H1 (cell line): ENCODE measurements at regions not wholly inside any gene's neighbourhood (a gene's known extent, or its start where the extent isn't known, plus 50 kb on each side); places are given as distances from the start of the nearest gene placed in this dataset.

Experiments used
- CHD1 ChIP-seq: IDR thresholded peaks from 2 replicates; pipeline ENCODE4 v1.6.1; 2012; ENCODE audit warnings: low read depth, low read length, improper control_type of control experiment
- CHD2 ChIP-seq: IDR thresholded peaks from 2 replicates; pipeline ENCODE4 v1.6.1; 2012; ENCODE audit warnings: low read length, improper control_type of control experiment
- HDAC2 ChIP-seq, 2 experiments: fragments of 300-600 bp in 1 of 2; sonication (generic) in 1 of 2; IDR thresholded peaks; 2 replicates each; pipeline ENCODE4 v1.6.1; 2011 to 2012; ENCODE audit warnings: low read depth in 2 of 2, low read length in 2 of 2, mild to moderate bottlenecking in 2 of 2, moderate library complexity in 2 of 2, borderline replicate concordance in 1 of 2, inconsistent platforms in 1 of 2
- POLR2AphosphoS5 ChIP-seq: IDR thresholded peaks from 2 replicates; pipeline ENCODE4 v1.6.1; 2011; ENCODE audit warnings: low read depth, low read length
- RFX5 ChIP-seq: IDR thresholded peaks from 2 replicates; pipeline ENCODE4 v1.6.1; 2011; ENCODE audit warnings: low read depth, low read length, improper control_type of control experiment, borderline replicate concordance
- TF ChIP-seq, protein P1 (sequence below): IDR thresholded peaks from 2 replicates; pipeline ENCODE4 v1.6.1; 2012; ENCODE audit warnings: inconsistent platforms
- TF ChIP-seq, protein P2 (sequence below): IDR thresholded peaks from 2 replicates; pipeline ENCODE4 v1.6.1; 2012; ENCODE audit warnings: inconsistent platforms

DNA sequence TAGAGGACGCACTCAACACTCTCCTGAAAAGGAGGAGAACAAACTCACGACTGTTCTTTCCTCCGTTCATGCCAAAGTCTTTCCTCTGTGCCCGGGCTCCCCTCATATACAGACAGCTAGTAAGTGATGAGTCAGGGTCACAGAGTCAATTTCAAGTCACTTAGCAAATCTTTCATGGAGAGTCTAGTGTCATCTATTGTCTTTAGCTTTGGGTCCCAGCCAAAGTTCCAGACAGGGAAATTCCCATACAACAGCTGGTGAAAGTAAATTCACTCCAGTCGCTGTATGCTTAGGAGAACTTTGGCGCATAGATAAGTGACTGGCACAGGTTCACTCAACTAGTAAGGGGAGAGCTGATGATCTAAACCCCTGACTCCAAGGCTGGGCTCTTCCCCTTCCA lies 226.5 kb downstream of the MID1 start (continued):
- TF ChIP-seq HDAC2 (IDR thresholded peaks at IDR 0.05; ENCODE audit: borderline replicate concordance in 1 of 2, low read depth in 2 of 2, low read length in 2 of 2): no peak
- TF ChIP-seq, protein P1, sequence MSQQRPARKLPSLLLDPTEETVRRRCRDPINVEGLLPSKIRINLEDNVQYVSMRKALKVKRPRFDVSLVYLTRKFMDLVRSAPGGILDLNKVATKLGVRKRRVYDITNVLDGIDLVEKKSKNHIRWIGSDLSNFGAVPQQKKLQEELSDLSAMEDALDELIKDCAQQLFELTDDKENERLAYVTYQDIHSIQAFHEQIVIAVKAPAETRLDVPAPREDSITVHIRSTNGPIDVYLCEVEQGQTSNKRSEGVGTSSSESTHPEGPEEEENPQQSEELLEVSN: no peak
- TF ChIP-seq, protein P2, sequence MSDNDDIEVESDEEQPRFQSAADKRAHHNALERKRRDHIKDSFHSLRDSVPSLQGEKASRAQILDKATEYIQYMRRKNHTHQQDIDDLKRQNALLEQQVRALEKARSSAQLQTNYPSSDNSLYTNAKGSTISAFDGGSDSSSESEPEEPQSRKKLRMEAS: no peak
- no peak for TF ChIP-seq POLR2AphosphoS5
- no peak for TF ChIP-seq RFX5
- no peak for TF ChIP-seq CHD2
- no peak for TF ChIP-seq CHD1
